ENCODE measurements at regions not wholly inside any gene's neighbourhood (a gene's known extent, or its start where the extent isn't known, plus 50 kb on each side); places are given as distances from the start of the nearest gene placed in this dataset.

GRCh38 chr1:168485048-168485447, 58.7 kb downstream of the XCL2 start:
- intact Hi-C loops (cut with micrococcal nuclease; ENCODE audit: unreplicated experiment), result no loop called here
- CTCF ChIA-PET (ENCODE audit: unreplicated experiment), result no interaction called here

GRCh38 chr1:168484083-168484482, 59.7 kb downstream of the XCL2 start:
- H3K4me2 ChIP-seq (ENCODE audit: low read length), result no peak overlapping the region
- no peaks in the 10 kb centered on the region for H3K79me2 ChIP-seq (ENCODE audit: insufficient read depth, low read depth, low read length)
- ChIA-PET CTCF (ENCODE audit: unreplicated experiment) (no interaction called here), POLR2A (interaction anchor here (0.7 kb wide), 1 partner anchor 108 kb away, joined by 3 read pairs; no protein-coding TSS in a partner anchor)
- intact Hi-C loops (cut with micrococcal nuclease; ENCODE audit: unreplicated experiment), result no loop called here
- H2AFZ ChIP-seq (ENCODE audit: low read length), result no peak overlapping the region
- no peak for DNase-seq (ENCODE audit: low spot score)
- no peaks in the 10 kb centered on the region for H3K4me1 ChIP-seq (ENCODE audit: insufficient read depth, low read length, poor library complexity, severe bottlenecking)
- no peaks in the 10 kb centered on the region for H3K9me3 ChIP-seq (ENCODE audit: low read length)
- H3K36me3 ChIP-seq (ENCODE audit: insufficient read depth, low read length), result no peaks in the 10 kb centered on the region
- no peaks in the 10 kb centered on the region for H3K9me2 ChIP-seq (ENCODE audit: insufficient read depth, low read length)
- TF ChIP-seq CTCF (conservative IDR thresholded peaks at IDR 0.05; ENCODE audit: low read length), result no peak
- TF ChIP-seq EZH2phosphoT487 (IDR thresholded peaks at IDR 0.05; ENCODE audit: borderline replicate concordance, low read depth, low read length), result no peak
- no peak overlapping the region for H3K4me3 ChIP-seq (ENCODE audit: low read depth, low read length, poor library complexity, severe bottlenecking)
- BruUV-seq (replicated peaks), result no TSS peak
- H4K20me1 ChIP-seq (ENCODE audit: insufficient read depth, low read length), result no peaks in the 10 kb centered on the region
- no peak overlapping the region for H3K27ac ChIP-seq (ENCODE audit: low read depth, low read length, poor library complexity, severe bottlenecking)

More at GRCh38 chr1:168485048-168485447, 58.7 kb downstream of the XCL2 start:
- no peak for DNase-seq (ENCODE audit: low spot score)
- BruUV-seq (replicated peaks), result no TSS peak
- H3K4me1 ChIP-seq (ENCODE audit: insufficient read depth, low read length, poor library complexity, severe bottlenecking), result no peaks in the 10 kb centered on the region
- H3K27ac ChIP-seq (ENCODE audit: low read depth, low read length, poor library complexity, severe bottlenecking), result no peak overlapping the region
- H3K4me3 ChIP-seq (ENCODE audit: low read depth, low read length, poor library complexity, severe bottlenecking), result no peak overlapping the region
- no peak for TF ChIP-seq CTCF (conservative IDR thresholded peaks at IDR 0.05; ENCODE audit: low read length)
- no peak for TF ChIP-seq EZH2phosphoT487 (IDR thresholded peaks at IDR 0.05; ENCODE audit: borderline replicate concordance, low read depth, low read length)
- H3K4me2 ChIP-seq (ENCODE audit: low read length), result no peak overlapping the region
- POLR2A ChIA-PET, result no interaction called here
- H4K20me1 ChIP-seq (ENCODE audit: insufficient read depth, low read length), result no peaks in the 10 kb centered on the region
- no peak overlapping the region for H2AFZ ChIP-seq (ENCODE audit: low read length)
- H3K9me2 ChIP-seq (ENCODE audit: insufficient read depth, low read length), result no peaks in the 10 kb centered on the region
- H3K9me3 ChIP-seq (ENCODE audit: low read length), result no peaks in the 10 kb centered on the region
- H3K79me2 ChIP-seq (ENCODE audit: insufficient read depth, low read depth, low read length), result no peaks in the 10 kb centered on the region
- no peaks in the 10 kb centered on the region for H3K36me3 ChIP-seq (ENCODE audit: insufficient read depth, low read length)

- H3K4me2 ChIP-seq (ENCODE audit: low read length), result no peak overlapping the region
- no peaks in the 10 kb centered on the region for H4K20me1 ChIP-seq (ENCODE audit: insufficient read depth, low read length)
- H3K9me2 ChIP-seq (ENCODE audit: insufficient read depth, low read length), result no peaks in the 10 kb centered on the region
- TF ChIP-seq EZH2phosphoT487 (IDR thresholded peaks at IDR 0.05; ENCODE audit: borderline replicate concordance, low read depth, low read length), result no peak
- no peak for TF ChIP-seq CTCF (conservative IDR thresholded peaks at IDR 0.05; ENCODE audit: low read length)
- H3K36me3 ChIP-seq (ENCODE audit: insufficient read depth, low read length), result no peaks in the 10 kb centered on the region
- intact Hi-C loops (cut with micrococcal nuclease; ENCODE audit: unreplicated experiment), result no loop called here
- DNase-seq (ENCODE audit: low spot score), result no peak
- H2AFZ ChIP-seq (ENCODE audit: low read length), result no peak overlapping the region
- ChIA-PET POLR2A (interaction anchor here (0.7 kb wide), 1 partner anchor 108 kb away, joined by 3 read pairs; no protein-coding TSS in a partner anchor), CTCF (ENCODE audit: unreplicated experiment) (interaction anchor here (0.5 kb wide), 1 partner anchor 249 kb away, joined by 3 read pairs; no protein-coding TSS in a partner anchor)
- H3K4me3 ChIP-seq (ENCODE audit: low read depth, low read length, poor library complexity, severe bottlenecking), result no peak overlapping the region
- BruUV-seq (replicated peaks), result no TSS peak
- H3K79me2 ChIP-seq (ENCODE audit: insufficient read depth, low read depth, low read length), result no peaks in the 10 kb centered on the region
- H3K4me1 ChIP-seq (ENCODE audit: insufficient read depth, low read length, poor library complexity, severe bottlenecking), result no peaks in the 10 kb centered on the region
- no peak overlapping the region for H3K27ac ChIP-seq (ENCODE audit: low read depth, low read length, poor library complexity, severe bottlenecking)
- H3K9me3 ChIP-seq (ENCODE audit: low read length), result no peaks in the 10 kb centered on the region
These were observed 60.3 kb downstream of the XCL2 start for GRCh38 chr1:168483539-168483938.

Measured in OCI-LY7 (cell line).